NCI-H774 (cell line): ENCODE measurements at regions not wholly inside any gene's neighbourhood (a gene's known extent, or its start where the extent isn't known, plus 50 kb on each side); places are given as distances from the start of the nearest gene placed in this dataset.
"Not testable (repeated sequence)": the region's sequence is repeated elsewhere in the genome, so short reads cannot be mapped to it uniquely, and the experiment has no call there.

Source experiments
- DNase-seq: peaks from one replicate; lab custom pipeline; 2025; lab: John Stamatoyannopoulos, UW

DNA sequence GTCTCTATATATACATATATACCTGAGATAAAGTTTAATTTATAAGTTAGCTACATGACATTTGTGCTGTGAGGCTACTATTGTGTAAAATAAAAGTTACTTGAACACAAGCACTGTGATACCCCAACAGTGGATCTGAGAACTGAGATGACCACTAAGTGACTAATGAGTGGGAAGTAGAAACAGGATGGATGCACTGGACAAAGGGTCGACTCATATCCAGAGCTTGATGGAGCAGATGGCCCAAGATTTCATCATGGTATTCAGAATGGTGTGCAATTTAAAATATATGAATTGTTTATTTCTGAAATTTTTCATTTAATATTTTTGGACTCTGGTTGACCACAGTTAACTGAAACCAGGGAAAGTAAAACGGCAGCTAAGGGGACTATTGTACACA lies 908.6 kb upstream of the MDGA2 start:
- DNase-seq, result no peak

DNA sequence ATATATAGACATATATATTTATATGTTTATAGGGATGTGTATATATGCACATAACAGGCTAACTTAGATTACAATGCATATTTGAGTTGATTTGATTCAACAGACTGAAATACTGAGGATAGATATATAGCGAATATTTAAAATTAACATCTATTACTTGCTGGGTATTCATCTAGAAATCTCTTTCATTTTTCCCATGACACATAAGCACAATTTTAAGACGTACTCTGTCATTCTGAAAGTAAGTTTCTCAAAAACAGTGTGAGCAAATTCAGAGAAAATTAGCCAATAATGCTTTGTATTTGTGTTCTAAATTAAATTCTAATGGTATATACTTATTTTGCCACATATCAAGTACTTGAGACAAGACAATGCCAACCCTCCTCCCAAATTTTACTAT lies 907.5 kb upstream of the MDGA2 start:
- DNase-seq, result no peak

DNA sequence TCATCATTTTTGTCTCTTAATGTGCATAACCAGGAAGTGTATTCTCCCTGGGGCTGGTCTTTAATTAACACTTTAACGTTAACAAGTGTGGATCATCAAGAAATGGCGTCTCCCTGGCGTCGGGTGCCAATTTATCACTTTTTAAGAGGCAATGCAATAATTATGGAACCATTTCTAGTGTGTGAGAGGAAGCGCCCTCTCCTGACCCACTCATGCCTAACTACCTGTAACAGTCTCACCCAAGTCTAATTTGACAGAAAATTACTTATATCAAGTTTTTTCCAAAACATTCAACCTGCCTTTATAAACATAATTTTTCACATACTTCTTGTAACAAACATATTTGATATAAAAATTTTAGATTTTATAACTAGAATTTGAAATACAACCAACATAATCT lies 905.3 kb upstream of the MDGA2 start:
- no peak for DNase-seq

DNA sequence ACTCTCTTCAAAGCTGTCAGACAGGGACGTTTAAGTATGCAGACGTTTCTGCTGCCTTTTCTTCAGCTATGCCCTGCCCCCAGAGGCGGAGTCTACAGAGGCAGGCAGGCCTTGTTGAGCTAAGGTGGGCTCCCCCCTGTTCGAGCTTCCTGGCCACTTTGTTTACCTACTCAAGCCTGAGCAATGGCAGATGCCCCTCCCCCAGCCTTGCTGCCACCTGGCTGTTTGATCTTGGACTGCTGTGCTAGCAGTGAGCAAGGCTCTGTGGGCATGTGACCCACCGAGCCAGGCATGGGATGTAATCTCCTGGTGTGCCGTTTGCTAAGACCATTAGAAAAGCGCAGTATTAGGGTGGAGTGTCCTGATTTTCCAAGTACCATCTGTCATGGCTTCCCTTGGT lies 900.4 kb upstream of the MDGA2 start:
- DNase-seq, result no peak

DNA sequence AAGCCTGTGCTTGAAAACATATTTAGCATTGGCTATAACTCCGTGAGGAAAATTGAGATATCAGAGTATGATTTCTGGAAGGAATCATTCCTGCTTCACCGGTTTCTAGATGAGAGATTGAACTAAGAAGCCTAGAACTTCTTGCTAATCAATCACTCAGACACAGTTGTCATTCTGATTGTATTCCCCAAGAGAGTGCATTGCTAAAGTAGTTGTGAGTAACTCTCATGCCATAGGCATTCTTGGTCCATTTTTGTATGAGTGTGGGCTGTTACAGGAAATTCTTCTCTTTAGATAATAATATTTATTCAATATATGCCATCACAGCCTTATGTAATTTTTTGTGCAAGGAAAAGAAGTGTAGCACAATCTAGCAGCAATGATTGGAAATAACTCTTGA lies 893.3 kb upstream of the MDGA2 start:
- no peak for DNase-seq

DNA sequence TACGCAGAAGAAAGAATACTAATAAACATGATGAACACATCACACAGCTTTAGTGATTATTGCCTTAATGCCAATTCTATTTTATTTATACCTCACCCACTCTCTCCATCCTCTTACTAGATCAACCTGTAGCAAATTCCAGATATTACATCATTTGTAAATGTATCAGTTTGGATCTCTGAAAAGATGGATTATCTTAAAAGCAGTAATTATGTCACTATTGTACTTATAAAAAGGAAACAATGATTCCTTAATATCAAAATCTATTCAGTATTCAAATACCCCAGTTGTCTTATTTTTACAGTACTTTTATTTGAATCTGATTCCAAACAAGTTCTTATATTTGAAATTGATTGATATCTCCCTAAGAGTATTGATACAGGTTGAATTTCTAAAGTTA lies 892.8 kb upstream of the MDGA2 start:
- no peak for DNase-seq

DNA sequence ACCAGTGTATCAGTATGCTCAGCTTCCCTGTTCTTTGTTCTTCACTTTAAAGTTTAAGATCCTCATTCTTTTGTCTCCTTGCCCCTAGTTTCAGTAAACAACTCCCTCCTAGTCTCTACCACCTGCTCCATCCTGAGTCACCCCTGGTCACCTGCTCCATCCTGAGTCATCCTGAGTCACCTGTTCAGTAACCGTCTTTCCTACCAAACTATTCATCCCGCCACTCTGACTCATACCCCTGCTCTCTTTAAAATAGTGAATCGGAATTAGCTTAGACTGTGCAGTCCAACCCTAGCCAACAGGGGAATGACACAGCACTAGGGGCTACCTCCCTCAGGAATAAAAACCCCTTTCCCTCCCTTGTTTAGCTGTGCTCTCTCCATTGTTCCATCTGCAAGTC lies 888.1 kb upstream of the MDGA2 start:
- DNase-seq, result no peak

DNA sequence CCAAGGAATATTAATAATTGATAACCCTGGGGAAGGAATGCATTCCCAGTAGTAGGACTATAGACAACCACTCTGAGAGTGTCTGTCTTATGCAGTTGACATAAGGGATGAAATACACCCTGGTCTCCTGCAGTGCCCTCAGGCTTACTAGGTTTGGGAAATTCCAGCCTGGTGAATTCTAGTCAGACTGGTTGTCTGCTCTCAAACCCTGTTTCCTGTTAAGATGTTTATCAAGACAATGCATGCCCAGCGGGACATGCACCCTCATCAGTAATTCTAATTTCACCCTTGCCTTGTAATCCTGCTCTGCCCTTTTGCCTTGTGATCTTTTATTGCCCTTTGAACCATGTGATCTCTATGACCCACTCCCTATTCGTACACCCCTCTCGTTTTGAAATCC lies 886.0 kb upstream of the MDGA2 start:
- DNase-seq, result not testable (repeated sequence)

DNA sequence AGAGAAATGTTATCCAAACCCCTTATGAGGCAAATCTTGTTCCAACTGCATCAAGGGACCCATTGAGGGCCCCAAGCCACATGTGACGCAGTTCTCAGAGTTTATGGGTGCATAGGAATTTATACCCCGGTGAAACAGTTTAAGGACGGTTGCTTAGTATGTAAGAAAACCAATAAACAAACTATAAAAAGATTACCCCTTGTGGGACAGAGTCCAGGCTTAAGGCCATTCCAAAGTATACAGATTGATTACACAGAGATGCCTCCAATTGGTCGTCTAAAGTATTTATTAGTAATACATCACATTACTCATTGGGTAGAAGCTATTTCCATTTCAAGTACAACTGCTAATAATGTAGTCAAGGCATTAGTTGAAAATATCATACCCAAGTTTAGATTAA lies 885.0 kb upstream of the MDGA2 start:
- DNase-seq, result no peak

DNA sequence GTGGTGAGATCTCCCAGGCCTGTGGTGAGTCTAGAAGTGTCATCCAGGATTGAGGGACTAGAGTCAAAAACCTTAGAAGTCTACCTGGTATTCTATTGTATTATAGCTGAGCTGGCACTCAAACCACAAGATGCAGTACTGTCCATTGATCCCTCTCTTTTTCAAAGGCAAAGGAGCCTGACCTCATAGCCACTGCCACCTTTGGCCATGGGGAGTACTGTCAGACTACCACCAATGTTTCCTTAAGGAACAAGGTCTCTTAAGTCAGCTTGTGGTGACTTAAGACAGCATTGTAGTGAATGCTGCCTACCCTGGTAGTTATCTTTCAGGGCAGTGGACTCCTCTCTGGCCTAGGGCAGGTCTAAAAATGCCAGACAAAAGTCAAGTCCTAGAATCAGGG lies 878.0 kb upstream of the MDGA2 start:
- no peak for DNase-seq

DNA sequence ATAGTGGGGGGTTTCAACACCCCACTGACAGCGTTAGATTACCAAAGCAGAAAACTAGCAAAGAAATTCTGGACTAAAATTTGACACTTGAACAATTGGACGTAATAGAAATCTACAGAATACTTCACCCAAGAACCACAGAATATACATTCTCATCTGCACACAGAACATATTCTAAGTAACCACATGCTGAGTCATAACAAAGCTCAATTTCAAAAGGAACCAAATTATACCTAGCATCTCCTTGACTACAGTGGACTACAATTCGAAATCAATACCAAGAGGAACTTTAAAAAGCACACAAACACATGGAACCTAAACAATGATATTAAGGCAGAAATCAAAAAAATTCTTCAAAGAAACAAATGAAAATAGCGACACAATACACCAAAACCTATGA lies 871.6 kb upstream of the MDGA2 start:
- DNase-seq, result no peak

DNA sequence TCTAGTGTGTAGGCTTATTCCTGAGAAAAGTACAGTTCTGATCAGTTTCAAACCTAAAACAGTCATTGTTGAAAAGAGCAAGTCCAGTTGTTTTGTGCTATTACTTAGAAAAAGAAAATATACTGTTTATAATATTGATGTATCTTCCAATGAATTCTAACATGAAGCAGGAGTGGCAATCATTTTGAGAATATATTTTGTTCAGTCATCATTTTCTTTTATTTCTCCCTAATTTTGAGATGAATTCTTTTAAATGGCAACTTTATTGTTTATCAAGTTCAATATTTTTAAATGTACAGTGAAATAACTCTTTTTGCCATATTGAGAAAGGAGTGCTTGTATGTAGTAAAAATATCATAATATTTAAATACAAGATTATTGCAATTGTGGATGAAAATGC lies 862.2 kb upstream of the MDGA2 start:
- DNase-seq, result no peak

DNA sequence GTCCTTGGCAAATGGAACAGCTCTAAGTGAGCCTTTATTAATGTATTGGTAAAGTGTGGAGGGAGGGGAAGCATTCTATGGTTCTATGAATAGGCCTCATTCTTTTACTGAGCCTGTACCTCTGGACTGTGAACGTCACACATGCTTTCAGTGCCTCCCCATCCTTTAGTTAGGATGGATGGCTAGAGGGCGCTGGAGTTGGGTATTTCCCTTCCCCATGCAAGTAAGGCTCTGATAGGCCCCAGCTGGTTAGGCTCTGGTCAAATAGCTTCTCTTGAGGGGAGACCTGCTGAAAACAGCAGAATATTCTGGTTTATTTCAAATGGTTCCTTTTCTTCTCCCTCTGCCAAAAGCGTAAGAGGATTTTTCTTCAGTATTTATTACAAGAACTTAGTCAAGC lies 860.9 kb upstream of the MDGA2 start:
- no peak for DNase-seq

DNA sequence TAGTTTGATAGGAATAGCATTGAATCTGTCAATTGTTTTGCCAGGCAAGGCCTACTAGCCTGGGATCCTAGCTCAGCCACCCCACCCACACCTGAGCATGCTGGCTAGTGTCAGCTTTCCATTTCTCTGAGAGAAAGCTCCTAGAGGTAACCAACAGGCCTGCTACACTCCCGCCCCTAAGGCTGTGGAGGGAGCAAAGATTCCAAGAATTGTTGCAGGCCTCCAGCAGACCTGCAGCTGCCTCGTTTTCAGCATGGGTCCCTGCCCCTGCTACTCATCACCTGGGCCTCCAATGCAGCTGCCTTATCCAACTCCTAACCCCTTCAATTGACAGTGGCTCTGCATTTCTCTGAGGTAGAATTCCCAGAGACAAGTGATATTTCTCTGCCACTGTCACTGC lies 852.4 kb upstream of the MDGA2 start:
- DNase-seq, result no peak

DNA sequence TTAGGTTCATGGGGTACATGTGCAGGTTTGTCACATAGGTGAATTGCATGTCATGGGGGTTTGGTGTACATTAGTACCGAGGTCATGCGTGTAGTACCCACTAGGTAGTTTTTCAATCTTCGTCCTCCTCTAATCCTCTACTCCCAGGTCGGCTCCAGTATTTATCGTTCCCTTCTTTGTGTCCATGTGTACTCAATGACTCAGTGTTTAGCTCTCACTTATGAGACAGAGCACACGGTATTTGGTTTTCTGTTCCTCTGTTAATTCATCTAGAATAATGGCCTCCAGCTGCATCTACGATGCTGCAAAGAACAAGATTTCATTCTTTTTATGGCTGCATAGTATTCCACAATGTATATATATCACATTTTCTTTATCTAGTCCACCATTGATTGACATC lies 850.9 kb upstream of the MDGA2 start:
- DNase-seq, result no peak

DNA sequence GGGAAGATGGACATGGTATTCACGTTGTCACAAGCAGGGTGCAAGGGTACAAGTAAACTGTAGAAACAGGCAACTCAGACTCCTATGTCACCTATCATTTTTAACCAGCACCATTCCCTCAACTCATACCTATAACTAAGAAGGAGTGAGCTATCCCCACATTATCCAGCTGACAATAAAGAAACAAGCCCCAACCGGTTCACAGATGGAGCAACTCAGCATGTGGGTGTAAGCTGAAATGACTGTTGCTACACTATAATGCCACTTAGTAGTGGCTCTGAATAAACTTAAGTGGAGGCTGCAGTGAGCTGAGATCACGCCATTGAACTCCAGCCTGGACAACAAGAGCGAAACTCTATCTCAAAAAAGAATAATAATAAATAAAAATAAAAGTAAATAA lies 829.5 kb upstream of the MDGA2 start:
- DNase-seq, result no peak

DNA sequence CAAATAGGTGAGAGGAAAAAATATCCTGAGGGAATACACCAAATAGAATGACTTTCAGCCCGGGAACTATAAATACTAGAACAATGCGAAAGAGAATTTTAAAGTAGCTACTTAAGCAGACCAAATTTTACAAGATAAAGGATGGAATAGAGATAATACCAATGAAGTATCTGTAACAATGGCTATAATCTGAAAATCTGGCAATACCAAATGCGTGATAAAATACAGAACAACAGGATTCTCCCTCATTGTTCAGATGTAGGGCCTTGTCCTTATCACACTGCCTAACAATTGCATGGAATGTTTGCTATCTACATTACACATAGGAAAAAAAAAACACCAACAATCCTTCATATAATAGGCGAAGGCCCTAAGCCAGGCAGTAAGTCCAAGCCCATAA lies 815.4 kb upstream of the MDGA2 start:
- no peak for DNase-seq

DNA sequence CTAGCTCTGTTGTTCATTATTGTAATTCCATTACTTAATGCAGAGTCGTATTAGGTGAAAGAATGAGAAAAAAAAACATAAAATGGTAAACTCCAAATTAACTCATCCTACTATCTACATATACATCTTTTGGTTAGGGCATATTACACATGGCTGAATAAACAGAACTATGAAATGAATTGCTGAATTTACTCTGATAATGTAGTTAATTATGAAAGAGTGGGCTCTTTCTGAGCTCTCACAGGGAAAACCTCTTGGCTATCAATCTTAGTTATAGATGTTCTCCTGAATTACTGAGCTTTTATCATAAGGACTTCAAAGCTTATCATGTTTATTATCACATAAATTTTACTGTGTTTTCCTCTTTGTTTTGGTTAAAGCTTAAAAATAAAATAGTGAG lies 798.5 kb upstream of the MDGA2 start:
- no peak for DNase-seq

DNA sequence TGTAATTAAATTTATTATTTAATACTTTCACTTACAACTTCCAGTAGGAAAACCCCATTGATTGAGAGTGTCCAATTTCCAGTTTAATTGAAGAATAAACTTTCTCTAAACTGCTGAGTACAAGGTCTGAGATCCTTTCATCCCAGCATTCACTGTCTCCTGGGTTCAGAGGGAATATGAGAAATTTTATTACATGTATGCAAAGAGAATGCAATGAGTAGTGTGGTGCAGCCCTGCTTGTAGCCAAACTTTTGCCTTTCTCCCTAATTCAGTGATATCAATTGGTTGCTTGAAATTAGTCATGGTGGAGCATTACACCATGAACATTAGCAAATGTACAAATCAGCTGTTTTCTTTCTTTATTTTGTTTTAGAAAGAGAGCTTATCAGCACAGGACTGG lies 780.6 kb upstream of the MDGA2 start:
- DNase-seq, result no peak

DNA sequence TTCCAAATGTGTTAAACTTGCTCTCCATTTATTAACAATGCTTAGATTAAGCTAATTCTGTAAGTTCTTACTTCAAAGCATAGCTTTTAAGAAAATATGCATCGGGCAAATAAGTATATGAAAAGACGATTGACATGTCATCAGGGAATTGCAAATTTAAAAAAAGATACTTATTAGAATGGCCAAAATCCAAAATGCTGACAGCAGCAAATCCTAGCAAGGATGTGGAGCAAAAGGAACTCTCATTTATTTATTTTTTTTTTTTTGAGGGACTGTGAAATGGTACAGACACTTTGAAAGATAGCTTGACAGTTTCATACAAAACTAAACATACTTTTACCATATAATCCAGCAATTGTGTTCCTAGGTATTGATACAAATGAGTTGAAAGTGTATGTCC lies 779.5 kb upstream of the MDGA2 start:
- no peak for DNase-seq

DNA sequence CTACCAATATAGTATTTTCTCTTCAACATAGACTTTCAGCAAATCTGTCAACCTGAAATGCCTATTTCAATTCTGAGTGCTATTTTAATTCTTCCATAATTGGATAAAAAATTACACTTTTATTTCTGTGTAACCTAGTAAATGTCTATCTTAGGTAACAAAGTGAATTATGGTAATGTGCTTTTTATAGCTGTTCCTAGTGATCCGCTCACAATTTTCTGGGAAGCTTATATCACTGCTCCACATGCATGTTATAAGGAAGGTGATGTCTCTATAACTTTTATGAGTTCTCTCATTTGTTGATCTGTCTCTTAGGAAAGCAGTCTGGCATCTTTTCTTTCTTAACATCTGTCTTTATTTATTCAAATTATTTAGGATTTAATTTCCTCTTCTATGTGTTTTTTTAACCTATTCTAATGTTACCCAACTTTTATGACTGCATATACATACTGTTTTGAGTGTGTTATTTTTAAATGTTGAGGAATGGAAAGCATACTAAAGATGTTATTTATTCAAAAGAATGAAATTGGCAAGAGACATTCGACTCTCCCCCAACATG lies 777.1 kb upstream of the MDGA2 start:
- no peak for DNase-seq

DNA sequence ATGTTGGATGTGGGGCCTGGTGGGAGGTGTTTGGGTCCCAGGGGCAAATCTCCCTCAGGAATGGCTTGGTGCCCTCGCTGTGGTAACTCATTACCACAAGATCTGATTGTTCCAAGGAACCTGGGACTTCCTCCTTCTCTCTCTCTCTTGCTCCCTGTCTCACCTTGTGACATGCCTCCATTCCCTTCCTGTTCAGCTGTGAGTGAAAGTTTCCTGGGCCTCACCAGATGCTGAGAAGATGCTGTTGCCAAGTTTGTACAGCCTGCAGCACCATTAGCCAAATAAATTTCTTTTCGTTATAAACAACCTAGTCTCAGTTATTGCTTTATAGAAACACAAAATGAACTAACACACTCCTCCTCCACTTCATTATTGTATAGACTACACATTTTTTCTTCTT lies 759.8 kb upstream of the MDGA2 start:
- no peak for DNase-seq

DNA sequence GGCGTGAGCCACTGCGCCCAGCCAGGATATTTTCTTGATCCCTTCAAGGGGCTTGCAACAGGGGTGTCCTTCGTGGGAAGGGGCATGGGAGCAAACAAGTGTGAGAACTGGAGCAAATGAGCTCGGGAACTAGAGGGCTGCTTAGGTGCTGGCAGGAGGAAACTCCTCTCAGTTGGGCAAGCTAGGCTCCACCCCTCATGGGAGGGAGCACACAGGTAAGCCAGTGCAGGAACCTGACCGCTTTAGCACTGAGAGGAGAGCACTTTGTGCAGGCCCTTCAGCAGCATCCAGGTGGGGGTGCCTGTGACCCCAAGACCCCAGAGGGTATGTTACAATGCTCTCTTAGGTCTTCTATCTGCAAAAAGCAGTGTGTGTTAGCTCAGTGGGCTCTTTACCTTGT lies 755.4 kb upstream of the MDGA2 start:
- DNase-seq, result no peak

DNA sequence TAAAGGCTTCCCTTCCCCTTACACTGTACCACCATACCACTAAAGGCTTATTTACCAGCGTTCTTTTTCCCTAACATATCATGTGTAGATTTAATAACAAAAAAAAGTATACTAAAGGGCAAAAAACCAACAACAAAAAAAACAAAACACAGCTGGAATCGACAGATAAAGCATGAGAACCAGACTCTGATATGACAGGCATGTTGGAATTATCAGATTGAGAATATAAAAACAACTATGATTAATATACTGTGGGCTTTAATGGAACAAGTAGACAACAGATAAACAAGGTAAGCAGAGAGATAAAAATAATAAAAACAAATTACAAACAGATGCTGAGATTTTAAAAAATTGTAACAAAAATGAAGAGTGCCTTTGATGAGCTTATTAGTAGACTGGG lies 754.1 kb upstream of the MDGA2 start:
- no peak for DNase-seq
